ENCODE measurements at regions not wholly inside any gene's neighbourhood (a gene's known extent, or its start where the extent isn't known, plus 50 kb on each side); places are given as distances from the start of the nearest gene placed in this dataset.

DNA sequence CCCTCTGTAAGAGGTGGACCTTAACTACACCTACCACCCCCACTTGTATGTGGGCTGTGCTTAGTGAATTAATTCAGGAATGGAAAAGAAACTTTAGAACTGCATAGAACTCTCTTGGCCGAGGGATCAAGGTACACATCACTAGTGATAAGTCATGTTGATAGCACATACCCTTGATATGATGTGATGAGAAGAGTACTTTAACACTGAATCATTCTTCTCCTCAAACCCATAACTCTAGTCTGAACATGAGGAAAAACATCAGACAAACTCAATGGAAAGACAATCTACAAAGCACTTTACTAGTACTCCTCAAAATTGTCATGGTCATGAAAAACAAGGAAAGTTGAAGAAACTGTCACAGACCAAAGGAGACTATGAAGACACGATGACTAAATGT, 87.6 kb downstream of the P2RY1 start:
- no peak overlapping the region for H3K27ac ChIP-seq (ENCODE audit: low read length)
- DNase-seq, result no peak
- H3K4me2 ChIP-seq (ENCODE audit: low read depth, low read length), result no peak overlapping the region
- H3K79me2 ChIP-seq (ENCODE audit: low read length), result no peaks in the 10 kb centered on the region
- H3K9me3 ChIP-seq (replicated peaks; ENCODE audit: insufficient read depth, low read length), result no peaks in the 10 kb centered on the region
- H3K9me2 ChIP-seq (replicated peaks; ENCODE audit: insufficient read depth, low read length), result no peaks in the 10 kb centered on the region
- no peaks in the 10 kb centered on the region for H3K36me3 ChIP-seq (replicated peaks; ENCODE audit: insufficient read depth, low read length)
- no peaks in the 10 kb centered on the region for H3K4me1 ChIP-seq (ENCODE audit: low read length)
- no peak overlapping the region for H3K9ac ChIP-seq (ENCODE audit: low read length)
- H2AFZ ChIP-seq (ENCODE audit: low read length), result no peak overlapping the region
- no peak overlapping the region for H3K4me3 ChIP-seq (ENCODE audit: low read length)
- no peaks in the 10 kb centered on the region for H3K27me3 ChIP-seq (replicated peaks; ENCODE audit: insufficient read depth, low read length)
- no peaks in the 10 kb centered on the region for H3F3A ChIP-seq (ENCODE audit: insufficient read depth, low read length)
- H4K20me1 ChIP-seq (ENCODE audit: insufficient read depth, low read length), result no peaks in the 10 kb centered on the region
- no peak for TF ChIP-seq EZH2 (optimal IDR thresholded peaks at IDR 0.05; ENCODE audit: low read depth, low read length)
- no peak for TF ChIP-seq CTCF (IDR thresholded peaks at IDR 0.05; ENCODE audit: low read length)
- TF ChIP-seq EZH2phosphoT487 (IDR thresholded peaks at IDR 0.05; ENCODE audit: low read length), result no peak

GRCh38 chr3:152927131-152927530, 92.2 kb downstream of the P2RY1 start:
- no peaks in the 10 kb centered on the region for H3K4me1 ChIP-seq (ENCODE audit: low read length)
- no peaks in the 10 kb centered on the region for H3K9me3 ChIP-seq (replicated peaks; ENCODE audit: insufficient read depth, low read length)
- no peak overlapping the region for H3K27ac ChIP-seq (ENCODE audit: low read length)
- TF ChIP-seq EZH2phosphoT487 (IDR thresholded peaks at IDR 0.05; ENCODE audit: low read length), result no peak
- TF ChIP-seq EZH2 (optimal IDR thresholded peaks at IDR 0.05; ENCODE audit: low read depth, low read length), result no peak
- no peak for TF ChIP-seq CTCF (IDR thresholded peaks at IDR 0.05; ENCODE audit: low read length)
- H3K4me2 ChIP-seq (ENCODE audit: low read depth, low read length), result no peak overlapping the region
- H3K9ac ChIP-seq (ENCODE audit: low read length), result no peak overlapping the region
- H4K20me1 ChIP-seq (ENCODE audit: insufficient read depth, low read length), result no peaks in the 10 kb centered on the region
- DNase-seq, result no peak
- H2AFZ ChIP-seq (ENCODE audit: low read length), result no peak overlapping the region
- no peaks in the 10 kb centered on the region for H3F3A ChIP-seq (ENCODE audit: insufficient read depth, low read length)
- no peaks in the 10 kb centered on the region for H3K27me3 ChIP-seq (replicated peaks; ENCODE audit: insufficient read depth, low read length)
- H3K4me3 ChIP-seq (ENCODE audit: low read length), result no peak overlapping the region
- H3K36me3 ChIP-seq (replicated peaks; ENCODE audit: insufficient read depth, low read length), result no peaks in the 10 kb centered on the region
- H3K9me2 ChIP-seq (replicated peaks; ENCODE audit: insufficient read depth, low read length), result no peaks in the 10 kb centered on the region
- H3K79me2 ChIP-seq (ENCODE audit: low read length), result no peaks in the 10 kb centered on the region

GRCh38 chr3:152930516-152930915, 95.6 kb downstream of the P2RY1 start:
- H3K79me2 ChIP-seq (ENCODE audit: low read length), result no peaks in the 10 kb centered on the region
- H3K9me2 ChIP-seq (replicated peaks; ENCODE audit: insufficient read depth, low read length), result no peaks in the 10 kb centered on the region
- H3K9me3 ChIP-seq (replicated peaks; ENCODE audit: insufficient read depth, low read length), result no peaks in the 10 kb centered on the region
- no peak overlapping the region for H3K27ac ChIP-seq (ENCODE audit: low read length)
- no peak for TF ChIP-seq CTCF (IDR thresholded peaks at IDR 0.05; ENCODE audit: low read length)
- no peak for TF ChIP-seq EZH2 (optimal IDR thresholded peaks at IDR 0.05; ENCODE audit: low read depth, low read length)
- TF ChIP-seq EZH2phosphoT487 (IDR thresholded peaks at IDR 0.05; ENCODE audit: low read length), result no peak
- no peak for DNase-seq
- no peak overlapping the region for H3K4me2 ChIP-seq (ENCODE audit: low read depth, low read length)
- H3K4me1 ChIP-seq (ENCODE audit: low read length), result no peaks in the 10 kb centered on the region
- H3F3A ChIP-seq (ENCODE audit: insufficient read depth, low read length), result no peaks in the 10 kb centered on the region
- no peaks in the 10 kb centered on the region for H4K20me1 ChIP-seq (ENCODE audit: insufficient read depth, low read length)
- H3K4me3 ChIP-seq (ENCODE audit: low read length), result no peak overlapping the region
- no peak overlapping the region for H2AFZ ChIP-seq (ENCODE audit: low read length)
- no peak overlapping the region for H3K9ac ChIP-seq (ENCODE audit: low read length)
- H3K27me3 ChIP-seq (replicated peaks; ENCODE audit: insufficient read depth, low read length), result no peaks in the 10 kb centered on the region
- no peaks in the 10 kb centered on the region for H3K36me3 ChIP-seq (replicated peaks; ENCODE audit: insufficient read depth, low read length)

All from MM.1S (cell line).